NCI-H69 (cell line): ENCODE measurements at regions not wholly inside any gene's neighbourhood (a gene's known extent, or its start where the extent isn't known, plus 50 kb on each side); places are given as distances from the start of the nearest gene placed in this dataset.
A peak's percentile ranks its signal among the peaks of the same experiment; 100 is the strongest.

Experiments
- DNase-seq: peaks from one replicate; lab custom pipeline; 2025; lab: John Stamatoyannopoulos, UW

DNA sequence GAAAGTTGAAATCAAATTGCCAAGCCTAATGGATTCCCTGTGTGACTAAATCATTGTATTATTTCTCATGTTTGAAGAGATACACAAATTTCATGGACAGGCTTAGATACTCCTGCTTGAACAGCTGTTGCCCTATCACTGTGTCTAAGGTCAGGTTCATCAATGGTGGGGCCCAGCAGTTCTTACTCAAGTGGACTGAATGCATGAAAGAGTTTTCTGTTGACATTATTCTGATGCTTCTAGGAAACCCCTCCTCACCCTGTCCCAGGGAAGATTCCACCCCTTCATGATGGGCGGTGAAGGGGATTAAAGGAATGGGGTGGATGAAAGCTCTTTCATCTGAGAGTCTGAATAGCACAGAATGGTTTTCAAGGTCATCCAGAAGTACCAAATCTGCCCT lies 148.8 kb downstream of the INO80D start:
- no peak for DNase-seq

DNA sequence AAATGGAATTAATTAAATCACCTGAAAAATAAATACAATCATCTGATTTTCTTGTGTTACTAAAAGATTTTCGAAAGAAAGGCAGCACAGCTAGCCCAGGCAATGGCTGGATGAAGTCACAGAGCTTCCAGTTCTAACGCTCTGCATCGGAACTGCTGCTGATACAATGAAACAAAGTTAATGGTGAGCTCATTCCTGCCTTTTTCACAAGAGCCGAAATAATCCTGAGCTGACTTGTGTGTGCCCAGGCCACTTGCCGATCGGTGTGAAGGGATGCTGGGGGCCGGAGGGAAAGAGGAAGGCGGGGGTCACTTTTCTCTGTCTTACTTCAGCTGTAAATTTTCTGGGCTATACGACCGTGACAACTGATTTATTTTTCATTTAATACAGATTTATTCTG lies 149.5 kb downstream of the INO80D start:
- no peak for DNase-seq

DNA sequence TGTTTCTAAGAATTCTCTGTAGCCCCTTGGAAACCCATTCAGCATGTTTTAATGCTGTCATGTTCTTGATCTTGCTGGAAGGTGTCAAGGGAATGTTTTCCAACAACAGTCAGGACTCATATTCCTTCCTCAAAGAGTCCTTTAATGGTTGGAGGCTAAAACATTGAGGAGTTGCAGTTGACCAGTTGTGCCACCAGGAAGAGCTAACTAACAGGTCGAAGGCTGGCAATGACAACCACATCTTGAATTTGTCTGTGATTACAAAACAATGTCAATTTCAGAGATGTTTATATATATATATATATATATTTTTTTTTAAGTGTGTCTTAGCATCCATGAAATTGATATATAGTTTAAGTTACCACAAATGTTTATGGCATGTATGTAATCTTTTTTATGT lies 151.5 kb downstream of the INO80D start:
- no peak for DNase-seq

GRCh38 chr2:205932861-205933260 lies 153.1 kb downstream of the INO80D start:
- DNase-seq = no peak

GRCh38 chr2:205931388-205931787 lies 154.6 kb downstream of the INO80D start:
- no peak for DNase-seq

DNA sequence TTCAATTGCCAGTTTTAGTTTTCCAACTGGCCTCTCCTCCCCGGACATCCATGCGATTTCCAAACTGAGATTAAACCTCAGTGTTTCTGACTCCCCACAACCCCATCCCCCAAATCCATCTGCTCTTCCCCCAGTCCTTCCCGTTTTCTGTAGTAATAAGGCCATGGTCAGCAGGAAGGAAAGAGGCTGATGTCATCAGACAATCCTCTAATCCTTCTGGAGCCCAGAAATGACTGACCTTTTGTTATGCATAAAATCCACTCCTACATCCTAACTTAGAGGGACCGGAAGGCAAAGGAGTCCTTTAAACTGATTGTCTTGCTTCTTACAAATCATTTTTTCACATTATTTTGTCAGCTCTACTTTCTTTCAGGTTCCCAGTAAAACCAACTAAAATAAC lies 155.8 kb downstream of the INO80D start:
- no peak for DNase-seq

DNA sequence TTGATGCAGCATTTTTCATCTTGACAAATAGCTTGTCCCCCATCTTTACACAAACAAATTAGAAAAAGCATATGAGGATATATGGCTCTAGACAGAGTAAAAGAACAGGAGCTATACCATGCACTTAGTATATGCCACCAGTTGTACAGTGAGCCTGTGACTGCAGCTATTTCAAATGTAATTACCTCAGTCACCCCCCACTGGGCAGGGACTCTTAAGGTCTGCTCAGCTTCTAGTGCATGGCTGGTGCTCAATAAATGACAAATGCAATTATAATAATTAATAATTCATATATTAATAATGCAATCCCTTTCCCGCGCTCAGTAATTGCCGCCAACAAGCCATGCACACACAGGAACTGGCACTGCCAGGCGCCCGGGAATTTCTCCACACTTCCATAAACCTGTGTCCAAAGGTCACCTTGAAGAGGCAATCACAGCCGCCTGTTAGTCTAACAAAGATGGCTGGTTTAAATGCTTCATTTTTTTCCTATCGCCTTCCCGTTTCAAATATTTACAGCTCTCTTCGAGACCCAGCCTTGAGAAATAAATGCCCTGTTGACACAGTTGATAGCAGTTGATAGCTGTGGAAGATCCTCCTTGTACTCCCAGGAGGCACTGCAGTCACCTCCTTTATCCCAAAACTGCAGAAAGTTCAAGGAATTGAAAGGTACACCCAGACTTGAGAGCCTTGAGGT lies 156.6 kb downstream of the INO80D start:
- peak; percentile 20 for DNase-seq

DNA sequence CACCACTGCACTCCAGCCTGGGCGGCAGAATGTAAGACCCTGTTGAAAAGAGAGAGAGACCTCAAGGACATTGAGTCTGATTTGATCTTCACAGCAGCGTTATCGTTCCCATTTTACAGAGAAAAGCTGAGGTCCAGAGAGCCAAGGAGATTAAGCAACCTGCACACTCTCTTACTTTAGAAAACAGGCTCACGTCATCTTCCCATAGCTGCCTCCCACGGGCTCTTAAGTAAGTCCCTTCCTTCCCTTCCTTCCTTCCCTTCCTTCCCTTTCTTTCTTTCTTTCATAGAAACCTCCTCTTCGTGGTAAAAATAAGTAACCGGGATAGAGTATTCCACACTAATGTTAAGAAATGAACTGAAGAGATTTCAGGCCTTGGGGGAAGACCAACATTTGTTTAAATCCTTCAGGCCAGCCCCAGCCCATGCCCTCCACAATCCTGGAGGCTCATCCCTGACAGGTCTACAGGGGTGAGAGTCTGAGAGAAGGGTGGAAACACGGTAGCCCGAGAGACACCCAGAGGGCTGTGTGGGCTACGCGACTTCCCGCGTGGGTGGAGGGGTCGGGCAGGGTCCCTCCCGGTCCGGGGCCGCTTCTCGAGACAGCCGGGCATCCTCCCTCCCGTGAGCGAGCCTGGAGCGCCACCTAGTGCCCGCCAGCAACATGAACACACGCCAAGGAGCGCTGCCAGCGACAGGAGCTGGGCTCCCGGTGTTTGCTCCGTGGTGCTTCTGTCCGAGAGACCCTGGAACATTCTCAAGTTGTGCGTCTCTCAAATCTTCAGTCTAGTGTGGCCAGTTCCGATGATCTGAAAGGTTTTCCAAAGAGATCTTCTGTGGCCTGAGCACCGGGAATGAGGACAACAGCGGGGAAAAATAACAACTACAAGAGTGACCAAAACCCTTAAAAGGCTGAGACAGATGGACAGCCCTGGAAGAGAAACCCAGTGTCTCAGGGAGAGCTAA lies 160.3 kb downstream of the INO80D start:
- peak; percentile 69 for DNase-seq

DNA sequence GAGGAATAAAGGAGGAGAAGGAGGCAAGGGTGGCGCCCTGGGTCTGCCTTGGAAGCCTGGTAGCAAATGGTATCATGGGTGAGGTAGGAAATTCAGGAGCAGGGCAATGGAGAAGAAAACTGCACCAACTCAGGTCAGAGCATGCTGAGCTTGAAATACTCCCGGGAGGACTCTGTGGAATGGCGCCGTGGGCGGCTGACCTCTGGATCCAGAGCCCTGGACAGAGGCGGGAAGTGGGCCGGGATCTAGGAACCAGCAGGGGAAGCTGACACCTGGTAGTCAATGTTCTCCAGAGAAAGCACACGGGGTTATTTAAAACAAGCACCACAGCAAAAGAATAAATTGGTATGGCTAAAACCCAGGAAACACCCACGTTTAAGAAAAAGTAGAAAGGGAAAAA lies 161.3 kb downstream of the INO80D start:
- DNase-seq = no peak

- DNase-seq = peak; percentile 77
These were observed 170.8 kb downstream of the INO80D start for GRCh38 chr2:205915130-205915524.

DNA sequence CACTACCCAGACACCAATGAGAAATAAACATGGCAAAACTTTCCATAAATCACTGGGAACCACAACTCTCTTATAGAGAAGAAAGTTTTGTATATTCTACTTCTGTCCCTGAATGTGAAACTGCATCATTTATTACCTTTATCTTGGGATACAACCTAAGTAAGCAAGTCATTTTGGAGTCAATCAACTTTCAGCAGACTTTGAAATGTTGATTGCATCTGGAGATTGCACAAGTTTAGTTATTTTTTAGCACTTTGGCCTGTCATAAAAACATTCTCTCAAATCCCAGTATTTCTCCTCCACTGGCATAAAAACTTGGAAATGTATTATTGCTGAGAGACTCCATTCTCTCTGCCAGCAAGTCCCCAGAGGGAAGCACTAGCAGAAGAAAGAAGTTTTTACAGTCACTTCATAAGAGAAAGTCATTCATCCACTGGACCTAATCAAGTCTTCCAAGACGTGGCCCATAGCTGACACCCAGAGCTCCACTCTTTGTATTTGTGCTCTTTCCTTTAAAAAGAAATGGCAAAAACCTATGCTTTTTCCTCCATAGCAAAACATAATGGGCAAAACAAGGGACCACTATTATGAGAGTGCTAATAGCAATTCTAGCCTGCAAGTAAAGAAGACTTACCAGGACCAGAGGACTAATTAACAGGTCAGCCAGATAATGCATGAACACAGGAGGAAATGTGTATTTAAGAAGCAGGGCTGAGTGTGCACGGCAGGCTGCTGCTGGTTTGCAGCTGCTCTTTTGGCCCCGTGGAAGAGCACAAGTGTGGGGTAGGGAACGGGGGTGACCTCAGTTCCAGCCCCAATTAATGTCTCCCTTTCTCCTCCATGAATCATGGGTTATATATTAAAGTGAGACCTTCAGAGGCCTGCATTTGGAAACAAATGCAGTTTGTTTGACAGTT lies 171.5 kb downstream of the INO80D start:
- peak; percentile 89 for DNase-seq

DNA sequence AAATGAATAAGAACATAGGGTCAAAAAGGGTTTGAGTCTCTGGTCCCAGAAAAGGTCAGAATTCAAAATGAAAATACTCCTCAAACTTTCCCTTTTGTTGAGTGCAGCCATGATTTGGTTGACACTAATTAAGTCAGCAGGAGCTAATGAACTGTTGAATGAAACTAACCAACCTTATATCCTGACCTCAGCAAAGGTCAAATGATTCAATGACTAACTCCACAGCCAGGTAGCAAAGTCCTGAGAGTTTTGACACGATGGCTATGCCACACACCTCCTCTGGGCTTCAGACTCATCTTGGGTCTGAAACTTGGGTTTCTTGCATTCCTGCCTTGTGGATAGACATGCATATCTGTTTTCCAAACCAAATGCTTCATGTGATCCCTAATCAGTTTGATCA lies 172.3 kb downstream of the INO80D start:
- DNase-seq = peak; percentile 10

DNA sequence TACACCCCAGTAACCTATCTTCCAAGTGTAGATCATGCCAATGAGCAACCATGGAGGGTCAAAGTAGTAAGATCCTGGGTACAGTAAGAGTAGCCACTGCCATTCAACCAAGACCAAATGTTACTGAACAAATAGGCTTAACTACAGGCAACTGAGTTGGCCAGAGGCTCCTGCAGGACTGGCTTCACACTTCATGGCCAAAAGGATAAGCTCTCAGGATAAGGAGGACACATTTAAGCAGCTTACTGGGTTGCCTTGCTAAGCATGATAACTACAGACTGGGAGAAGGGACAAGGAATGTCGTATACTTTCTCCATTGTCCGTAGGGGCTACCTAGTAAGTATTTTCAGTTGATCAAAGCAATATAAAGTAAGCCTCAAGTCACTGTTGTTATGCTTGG lies 174.7 kb downstream of the INO80D start:
- no peak for DNase-seq

- no peak for DNase-seq
These were observed 176.8 kb downstream of the INO80D start for GRCh38 chr2:205909184-205909572.

GRCh38 chr2:205908212-205909183 lies 177.5 kb downstream of the INO80D start:
- DNase-seq = no peak

- no peak for DNase-seq
These were observed 179.6 kb downstream of the INO80D start for GRCh38 chr2:205906419-205906818.

GRCh38 chr2:205905576-205905975 lies 180.4 kb downstream of the INO80D start:
- no peak for DNase-seq

DNA sequence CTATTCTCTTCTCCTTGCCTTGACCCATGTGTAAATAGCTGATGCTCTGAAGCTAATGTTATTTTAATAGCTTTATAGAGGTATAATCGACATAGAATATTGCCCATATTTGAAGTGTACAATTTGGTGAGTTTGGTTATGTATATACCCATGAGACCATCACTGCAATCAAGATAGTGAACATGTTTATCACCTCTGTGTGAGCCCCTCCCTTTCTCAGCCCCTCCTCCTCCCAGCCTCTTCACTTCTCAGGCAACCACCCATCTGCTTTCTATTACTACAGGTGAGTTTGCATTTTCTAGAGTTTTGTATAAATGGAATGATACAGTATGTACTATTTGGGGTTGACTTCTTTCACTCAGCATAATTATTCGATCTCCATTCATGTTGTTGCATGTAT lies 181.1 kb downstream of the INO80D start:
- DNase-seq = peak; percentile 11

DNA sequence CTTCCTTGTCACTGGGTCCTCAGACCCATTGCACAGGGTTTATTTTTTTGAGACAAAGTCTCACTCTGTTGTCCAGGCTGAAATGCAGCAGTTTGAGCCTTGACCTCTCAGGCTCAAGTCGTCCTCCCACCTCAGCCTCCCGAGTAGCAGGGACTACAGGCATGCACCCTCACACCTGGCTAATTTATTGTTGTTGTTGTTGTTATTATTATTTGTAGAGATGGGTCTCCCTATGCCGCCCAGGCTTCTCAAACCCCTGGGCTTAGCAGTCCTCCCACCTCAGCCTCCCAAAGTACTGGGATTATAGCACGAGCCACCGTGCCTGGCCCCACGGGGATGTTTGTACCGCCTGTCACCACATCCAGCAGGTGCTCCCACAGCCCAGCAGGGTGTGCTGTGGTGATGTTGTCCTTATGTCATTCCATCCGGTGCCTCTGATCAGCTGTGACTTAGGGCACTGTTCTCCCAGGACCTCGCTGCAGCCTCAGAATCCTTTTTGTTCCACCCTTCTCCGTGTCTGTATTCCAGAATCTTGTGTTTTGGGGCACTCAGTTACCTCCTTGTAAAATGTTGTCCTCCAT lies 182.3 kb downstream of the INO80D start:
- DNase-seq = peak; percentile 64

- no peak for DNase-seq
These were observed 183.1 kb downstream of the INO80D start for GRCh38 chr2:205902900-205903237.
